Stomach smooth muscle (tissue), 2 donors: ENCODE measurements at regions not wholly inside any gene's neighbourhood (a gene's known extent, or its start where the extent isn't known, plus 50 kb on each side); places are given as distances from the start of the nearest gene placed in this dataset.
A peak's percentile ranks its signal among the peaks of the same experiment; 100 is the strongest.

Source experiments
- H3K27ac ChIP-seq: one replicate; pipeline ENCODE4 v1.7.0; 2013; ENCODE audit warnings: mild to moderate bottlenecking, low read length, inconsistent platforms
- H3K27me3 ChIP-seq, 2 donors: one replicate each; pipeline ENCODE4 v1.7.0; 2013; ENCODE audit warnings: low read length in 2 of 2; ENCODE audit not compliant: insufficient read depth in 2 of 2, control insufficient read depth in 1 of 2
- H3K36me3 ChIP-seq, 2 donors: one replicate each; pipeline ENCODE4 v1.7.0; 2013; ENCODE audit warnings: low read length in 2 of 2; ENCODE audit not compliant: control insufficient read depth in 2 of 2, insufficient read depth in 2 of 2
- H3K4me1 ChIP-seq: one replicate; pipeline ENCODE4 v1.7.0; 2013; ENCODE audit warnings: low read length; ENCODE audit not compliant: control insufficient read depth, insufficient read depth
- H3K4me3 ChIP-seq, 2 donors: one replicate each; pipeline ENCODE4 v1.7.0; 2013; ENCODE audit warnings: low read length in 2 of 2
- H3K9ac ChIP-seq, 2 donors: one replicate each; pipeline ENCODE4 v1.7.0; 2013; ENCODE audit warnings: low read length in 2 of 2, mild to moderate bottlenecking in 1 of 2
- H3K9me3 ChIP-seq, 2 donors: one replicate each; pipeline ENCODE4 v1.7.0; 2013; ENCODE audit warnings: low read length in 2 of 2; ENCODE audit not compliant: control insufficient read depth in 2 of 2
- donor health status: healthy.
- donor health status: Pancreatic carcinoma.

DNA sequence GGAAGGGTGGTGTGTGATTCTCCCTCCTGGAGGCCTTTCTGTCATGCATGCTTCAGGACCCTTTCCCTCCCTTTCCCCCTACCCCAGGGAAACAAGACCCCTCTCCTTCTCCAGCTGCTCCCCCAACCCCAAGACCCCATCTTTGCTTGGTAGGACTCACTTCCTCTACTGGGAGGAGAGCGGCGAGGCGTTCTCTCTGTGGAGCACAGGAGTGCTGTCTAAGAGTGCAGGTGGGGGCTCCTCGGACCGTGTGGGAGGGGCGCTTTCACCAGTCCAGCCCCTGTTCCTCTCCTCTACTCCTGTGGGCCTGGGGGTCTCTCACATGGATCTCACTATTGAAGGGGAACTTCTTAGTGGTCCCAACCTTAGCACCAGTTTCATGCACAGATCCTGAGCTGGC, 456.1 kb upstream of the ASIC2 start:
- H3K4me3 ChIP-seq = no peak overlapping the region
- H3K36me3 ChIP-seq = no peaks in the 10 kb centered on the region
- H3K4me1 ChIP-seq = no peaks in the 10 kb centered on the region
- H3K27me3 ChIP-seq = peaks cover 6% of the 10 kb centered on the region in 2 donors
- H3K9ac ChIP-seq = no peak overlapping the region
- H3K9me3 ChIP-seq = no peaks in the 10 kb centered on the region
- H3K27ac ChIP-seq = no peak overlapping the region

DNA sequence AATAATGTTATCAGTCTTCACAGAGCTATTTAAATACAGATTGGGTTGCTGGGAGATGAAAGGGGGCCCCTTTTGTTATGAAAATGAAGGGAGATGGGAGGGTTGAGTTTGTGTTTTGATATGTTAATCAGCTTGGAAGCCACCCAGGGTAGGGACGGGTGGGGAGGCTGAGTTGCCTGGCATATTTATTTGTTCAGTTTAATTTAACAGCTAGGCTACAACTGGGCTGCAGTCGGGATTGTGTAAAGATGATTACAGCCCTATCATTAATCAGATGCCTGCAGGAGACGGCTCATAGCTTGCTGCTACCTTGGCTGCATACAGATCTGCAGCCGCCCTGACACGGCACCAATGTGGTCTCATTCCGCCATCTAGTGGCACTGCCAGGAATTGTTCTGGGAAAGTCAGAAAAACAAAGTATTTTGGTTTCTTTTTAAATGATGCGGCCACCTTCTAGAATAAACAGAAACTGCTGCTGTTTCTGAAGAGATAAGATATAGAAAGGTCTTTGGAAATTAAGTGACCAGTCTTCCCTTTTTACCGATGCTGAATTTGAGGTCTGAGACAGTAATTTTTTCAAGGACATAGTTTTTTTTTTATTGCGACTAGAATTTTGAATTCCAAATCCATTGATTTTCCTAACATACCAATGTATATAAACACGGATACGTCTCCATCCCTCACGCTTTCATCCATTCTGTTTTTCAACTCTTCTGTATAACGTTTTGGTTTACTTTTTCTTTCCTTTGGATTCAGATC, 458.0 kb upstream of the ASIC2 start:
- Histone ChIP-seq H3K4me1 (no peaks in the 10 kb centered on the region), H3K27me3 (peaks cover 6% of the 10 kb centered on the region in 2 donors), H3K4me3 (peak overlapping the region; percentile 17 to 51), H3K36me3 (no peaks in the 10 kb centered on the region), H3K9ac (no peak overlapping the region), H3K27ac (no peak overlapping the region), H3K9me3 (peaks cover 4 to 5% of the 10 kb centered on the region in 2 donors)

DNA sequence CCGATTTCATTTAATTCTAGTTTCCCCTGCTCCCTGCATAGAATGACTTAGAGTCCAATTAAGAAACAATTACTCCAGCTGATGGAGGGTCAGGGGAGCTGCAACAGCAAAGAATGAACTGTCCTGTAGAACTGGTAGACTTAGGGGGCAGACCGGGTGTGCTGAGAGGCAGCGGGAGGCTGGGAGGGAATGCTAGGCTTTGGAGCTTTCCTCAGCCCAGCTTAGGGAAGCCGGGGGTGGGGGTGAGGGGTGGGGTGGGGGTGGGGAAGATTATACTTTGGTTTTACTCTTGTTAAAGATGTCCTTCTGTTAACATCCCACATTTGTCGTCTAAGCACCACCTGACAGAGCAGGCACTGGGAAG, 458.6 kb upstream of the ASIC2 start:
- no peak overlapping the region for H3K27ac ChIP-seq
- H3K36me3 ChIP-seq = no peaks in the 10 kb centered on the region
- H3K27me3 ChIP-seq = peaks cover 6% of the 10 kb centered on the region in 2 donors
- peaks cover 4 to 5% of the 10 kb centered on the region in 2 donors for H3K9me3 ChIP-seq
- H3K4me3 ChIP-seq = no peak overlapping the region
- no peak overlapping the region for H3K9ac ChIP-seq
- no peaks in the 10 kb centered on the region for H3K4me1 ChIP-seq

DNA sequence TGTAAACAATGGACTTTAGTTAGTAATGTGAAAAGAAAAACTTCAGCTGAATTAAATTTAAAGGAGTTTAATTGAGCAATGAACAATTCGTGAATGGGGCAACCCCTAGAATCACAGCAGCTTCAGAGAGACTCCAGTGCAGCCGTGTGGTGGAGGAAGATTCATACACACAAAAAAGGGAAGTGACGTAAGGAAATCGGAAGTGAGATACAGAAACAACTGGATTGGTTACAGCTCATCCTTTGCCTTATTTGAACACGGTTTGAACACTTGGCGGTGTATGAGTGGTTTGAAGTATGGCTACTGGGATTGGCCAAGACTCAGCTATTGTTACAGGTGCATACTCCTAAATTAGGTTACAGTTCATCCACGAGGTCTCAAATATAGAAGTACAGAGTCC, 460.4 kb upstream of the ASIC2 start:
- no peak overlapping the region for H3K9ac ChIP-seq
- no peak overlapping the region for H3K27ac ChIP-seq
- H3K4me3 ChIP-seq = no peak overlapping the region
- H3K9me3 ChIP-seq = peaks cover 4 to 5% of the 10 kb centered on the region in 2 donors
- H3K4me1 ChIP-seq = no peaks in the 10 kb centered on the region
- H3K36me3 ChIP-seq = no peaks in the 10 kb centered on the region
- peaks cover 3 to 8% of the 10 kb centered on the region in 2 donors for H3K27me3 ChIP-seq

DNA sequence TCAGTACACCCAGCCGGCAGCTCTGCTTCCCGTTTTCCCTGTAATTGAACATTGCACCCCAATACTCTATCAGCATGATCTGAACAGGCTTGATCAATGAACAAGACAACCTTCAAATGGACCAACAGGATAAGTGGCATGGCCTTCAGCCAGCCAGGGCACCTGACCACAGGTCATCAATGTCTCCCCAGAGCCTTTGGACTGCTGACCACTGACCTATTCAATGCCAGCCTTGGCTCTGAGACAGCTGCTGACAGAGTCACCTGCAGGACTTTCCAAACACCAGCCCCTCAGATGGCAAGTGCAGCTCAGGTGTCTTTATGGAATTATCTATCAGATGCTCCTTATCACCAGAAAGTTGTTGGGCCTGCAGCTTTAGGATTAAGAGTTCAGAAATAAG, 462.9 kb upstream of the ASIC2 start:
- Histone ChIP-seq H3K27me3 (peaks cover 3 to 6% of the 10 kb centered on the region in 2 donors), H3K9ac (no peak overlapping the region), H3K27ac (no peak overlapping the region), H3K36me3 (no peaks in the 10 kb centered on the region), H3K9me3 (peaks cover 4 to 5% of the 10 kb centered on the region in 2 donors), H3K4me1 (no peaks in the 10 kb centered on the region), H3K4me3 (no peak overlapping the region)

DNA sequence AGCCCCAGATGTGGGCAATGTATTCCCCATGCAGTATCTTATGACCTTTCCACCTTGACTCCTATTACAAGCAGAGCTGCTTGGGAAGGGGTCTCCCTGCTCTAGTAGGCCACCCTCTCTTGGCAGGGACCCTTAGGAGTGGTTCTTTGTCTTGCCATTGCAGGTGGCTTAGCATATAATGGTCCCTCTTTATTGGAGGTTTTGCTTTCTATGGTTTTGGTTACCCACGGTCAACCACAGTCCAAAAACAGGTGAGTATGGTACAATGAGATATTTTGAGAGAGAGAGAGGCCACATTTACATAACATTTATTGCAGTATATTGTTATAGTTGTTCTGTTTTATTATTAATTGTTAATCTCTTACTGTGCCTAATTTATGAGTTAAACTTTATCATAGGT, 472.8 kb upstream of the ASIC2 start:
- no peaks in the 10 kb centered on the region for H3K4me1 ChIP-seq
- H3K36me3 ChIP-seq = no peaks in the 10 kb centered on the region
- H3K4me3 ChIP-seq = no peak overlapping the region
- no peak overlapping the region for H3K27ac ChIP-seq
- peaks cover 0 to 3% of the 10 kb centered on the region in 2 donors for H3K27me3 ChIP-seq
- no peak overlapping the region for H3K9ac ChIP-seq
- no peaks in the 10 kb centered on the region for H3K9me3 ChIP-seq

DNA sequence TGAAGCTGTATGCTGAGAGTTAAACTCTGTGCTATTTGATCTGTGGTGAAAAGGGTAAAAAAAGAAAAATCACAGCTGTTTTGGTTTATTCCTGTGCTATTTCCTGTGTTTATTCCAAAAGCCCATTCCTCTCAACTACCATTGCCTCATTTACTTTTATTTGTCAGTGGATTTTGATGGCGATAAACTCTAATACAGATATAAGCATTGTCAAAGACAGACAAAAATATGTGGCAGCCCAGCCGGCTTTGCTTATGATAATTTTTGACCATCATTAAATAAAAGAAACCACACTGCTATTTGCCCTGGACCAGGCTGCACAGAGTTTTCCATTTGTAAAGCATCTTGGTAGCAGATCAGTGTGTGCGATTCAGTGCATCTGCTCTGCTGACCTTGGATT, 473.6 kb upstream of the ASIC2 start:
- no peak overlapping the region for H3K4me3 ChIP-seq
- H3K9ac ChIP-seq = no peak overlapping the region
- H3K36me3 ChIP-seq = no peaks in the 10 kb centered on the region
- H3K9me3 ChIP-seq = no peaks in the 10 kb centered on the region
- H3K27me3 ChIP-seq = peaks cover 0 to 3% of the 10 kb centered on the region in 2 donors
- no peaks in the 10 kb centered on the region for H3K4me1 ChIP-seq
- no peak overlapping the region for H3K27ac ChIP-seq

DNA sequence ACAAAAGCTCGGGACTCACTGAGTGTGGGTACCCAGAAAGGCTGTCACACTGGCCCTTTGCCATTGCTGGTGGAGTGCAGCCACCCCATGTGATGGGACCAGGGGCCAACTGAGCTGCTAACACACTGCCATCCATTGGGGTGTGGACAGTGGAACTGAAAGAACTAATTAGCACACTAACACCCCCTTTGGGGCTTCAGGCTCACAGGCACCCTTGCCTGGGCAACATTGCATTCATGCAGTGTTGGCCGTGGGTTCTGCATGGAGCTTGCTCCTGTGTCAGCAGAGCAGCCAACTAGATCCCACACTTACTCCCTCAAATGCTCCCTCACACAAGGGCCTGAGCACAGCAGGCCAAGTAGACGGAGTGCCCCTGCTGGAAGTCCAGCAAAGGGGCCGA, 476.0 kb upstream of the ASIC2 start:
- H3K4me3 ChIP-seq = no peak overlapping the region
- H3K9ac ChIP-seq = no peak overlapping the region
- H3K4me1 ChIP-seq = no peaks in the 10 kb centered on the region
- no peak overlapping the region for H3K27ac ChIP-seq
- no peaks in the 10 kb centered on the region for H3K36me3 ChIP-seq
- no peaks in the 10 kb centered on the region for H3K9me3 ChIP-seq
- peaks cover 0 to 3% of the 10 kb centered on the region in 2 donors for H3K27me3 ChIP-seq

DNA sequence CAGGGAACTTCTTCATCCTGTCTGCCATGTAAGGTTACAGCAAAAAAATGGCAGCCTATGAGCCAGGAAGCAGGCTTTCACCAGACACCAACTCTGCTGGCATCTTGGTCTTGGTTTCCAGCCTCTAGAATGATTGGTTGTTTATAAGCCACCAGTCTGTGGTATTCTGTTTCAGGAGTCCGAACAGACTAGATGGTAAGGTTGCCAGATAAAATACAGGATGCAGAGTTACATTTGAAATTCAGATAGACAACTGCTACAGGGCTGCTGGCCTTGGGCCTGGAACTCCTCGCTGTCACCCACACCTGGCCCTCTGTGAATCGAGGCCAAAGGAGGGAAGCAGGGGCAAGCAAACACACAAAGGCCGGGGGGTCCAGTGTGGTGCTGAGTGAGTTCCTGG, 478.8 kb upstream of the CCL2 start:
- Histone ChIP-seq H3K27ac (no peak overlapping the region), H3K4me3 (no peak overlapping the region), H3K4me1 (no peaks in the 10 kb centered on the region), H3K27me3 (peaks cover 4 to 13% of the 10 kb centered on the region in 2 donors), H3K9me3 (no peaks in the 10 kb centered on the region), H3K9ac (no peak overlapping the region), H3K36me3 (no peaks in the 10 kb centered on the region)

DNA sequence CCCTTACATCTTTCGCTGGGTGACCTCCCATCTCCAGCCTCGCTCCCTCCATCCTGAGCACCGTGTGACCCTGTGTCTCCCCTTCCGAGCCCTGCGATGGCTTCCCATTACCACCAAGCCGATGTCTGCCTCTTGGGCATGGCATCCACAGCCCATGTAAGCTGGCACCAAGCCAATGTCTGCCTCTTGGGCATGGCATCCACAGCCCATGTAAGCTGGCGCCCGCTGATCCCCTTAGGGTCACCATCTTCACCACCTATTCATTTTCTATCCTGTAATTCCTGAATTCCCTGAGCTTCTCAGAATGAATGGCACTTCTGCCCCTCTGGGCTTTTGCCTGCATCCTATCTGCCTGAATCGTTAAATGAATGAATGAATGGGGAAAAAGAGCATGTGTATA, 478.2 kb upstream of the CCL2 start:
- Histone ChIP-seq H3K4me3 (no peak overlapping the region), H3K9me3 (no peaks in the 10 kb centered on the region), H3K27ac (no peak overlapping the region), H3K36me3 (no peaks in the 10 kb centered on the region), H3K9ac (no peak overlapping the region), H3K27me3 (peaks cover 4 to 17% of the 10 kb centered on the region in 2 donors), H3K4me1 (no peaks in the 10 kb centered on the region)

DNA sequence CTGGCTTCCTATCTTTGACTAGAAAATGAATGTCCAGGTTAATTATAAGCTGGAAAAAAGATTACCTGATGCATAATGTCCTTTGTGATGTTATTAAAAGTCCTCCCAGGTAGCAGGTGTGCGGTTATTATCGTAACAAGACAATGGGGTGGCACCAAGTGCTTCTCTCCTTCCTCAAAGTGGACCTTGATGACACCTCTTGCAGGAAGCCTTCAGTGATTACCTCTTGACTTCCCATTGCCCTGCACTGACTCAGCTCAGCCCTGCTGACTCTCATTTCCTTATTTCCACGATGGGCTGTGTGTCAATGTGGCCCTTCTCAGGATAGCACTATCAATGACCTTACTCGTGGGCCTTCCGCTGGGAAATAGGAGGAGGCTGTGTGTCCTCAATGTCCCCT, 477.4 kb upstream of the CCL2 start:
- Histone ChIP-seq H3K4me3 (no peak overlapping the region), H3K9ac (no peak overlapping the region), H3K4me1 (no peaks in the 10 kb centered on the region), H3K9me3 (no peaks in the 10 kb centered on the region), H3K27me3 (peaks cover 4 to 20% of the 10 kb centered on the region in 2 donors), H3K36me3 (no peaks in the 10 kb centered on the region), H3K27ac (no peak overlapping the region)
